GM12891 (cell line): ENCODE measurements at regions not wholly inside any gene's neighbourhood (a gene's known extent, or its start where the extent isn't known, plus 50 kb on each side); places are given as distances from the start of the nearest gene placed in this dataset.

Experiments
- PAX5 ChIP-seq: IDR thresholded peaks from 2 replicates; pipeline ENCODE4 v1.6.1; 2011; ENCODE audit warnings: low read length, moderate library complexity, mild to moderate bottlenecking; ENCODE audit not compliant: insufficient read depth, severe bottlenecking
- POLR2A ChIP-seq: IDR thresholded peaks from 2 replicates; pipeline ENCODE4 v1.6.1; 2011; ENCODE audit warnings: low read depth, low read length, control low read depth
- POLR2AphosphoS5 ChIP-seq: IDR thresholded peaks from 2 replicates; pipeline ENCODE4 v1.6.1; 2011; ENCODE audit warnings: low read depth, low read length, control low read depth
- SPI1 ChIP-seq: IDR thresholded peaks from 2 replicates; pipeline ENCODE4 v1.6.1; 2011; ENCODE audit warnings: low read depth, low read length, control low read depth
- TAF1 ChIP-seq: IDR thresholded peaks from 2 replicates; pipeline ENCODE4 v1.6.1; 2011; ENCODE audit warnings: low read depth, low read length, control low read depth

DNA sequence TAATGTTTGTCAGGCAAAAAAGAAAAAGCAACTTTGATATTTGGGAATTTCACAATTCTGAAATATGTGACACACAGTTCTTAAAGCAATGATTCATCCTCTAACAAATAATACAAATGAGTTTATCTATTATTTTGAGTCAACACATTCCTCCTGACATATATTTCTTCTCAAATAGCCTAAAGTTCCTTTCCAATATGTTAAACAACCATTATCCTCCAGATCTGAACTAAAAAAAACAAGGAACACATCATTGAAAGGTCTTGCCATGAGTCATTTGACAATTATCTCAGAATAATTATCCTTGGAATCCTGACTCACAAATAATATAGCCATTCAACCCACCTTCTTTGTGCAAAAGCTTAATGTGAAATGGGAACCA, 208.7 kb upstream of the CDIN1 start:
- TF ChIP-seq POLR2AphosphoS5 (no peak), POLR2A (no peak), SPI1 (no peak), PAX5 (no peak), TAF1 (no peak)
